MG63 (cell line): ENCODE measurements at regions not wholly inside any gene's neighbourhood (a gene's known extent, or its start where the extent isn't known, plus 50 kb on each side); places are given as distances from the start of the nearest gene placed in this dataset.
"Not testable (repeated sequence)": the region's sequence is repeated elsewhere in the genome, so short reads cannot be mapped to it uniquely, and the experiment has no call there.

Source experiments
- DNase-seq: peaks from one replicate; pipeline ENCODE4 v3.0.0-alpha.2; 2020
- H3K27me3 ChIP-seq: fragments of 250-450 bp; sonication (Bioruptor Pico); 2 replicates; pipeline ENCODE4 v1.5.1; 2020; ENCODE audit warnings: mild to moderate bottlenecking, moderate library complexity
- H3K36me3 ChIP-seq: fragments of 250-450 bp; sonication (Bioruptor Pico); 2 replicates; pipeline ENCODE4 v1.5.1; 2020; ENCODE audit warnings: mild to moderate bottlenecking, moderate library complexity
- H3K4me3 ChIP-seq: fragments of 250-450 bp; sonication (Bioruptor Pico); 2 replicates; pipeline ENCODE4 v1.5.1; 2020; ENCODE audit warnings: mild to moderate bottlenecking, moderate library complexity
- H3K9me3 ChIP-seq: fragments of 250-450 bp; sonication (Bioruptor Pico); 2 replicates; pipeline ENCODE4 v1.5.1; 2020; ENCODE audit warnings: mild to moderate bottlenecking, moderate library complexity

- no peak for DNase-seq
Measured at GRCh38 chr3:28980631-28981030, 300.2 kb upstream of the RBMS3 start.

DNA sequence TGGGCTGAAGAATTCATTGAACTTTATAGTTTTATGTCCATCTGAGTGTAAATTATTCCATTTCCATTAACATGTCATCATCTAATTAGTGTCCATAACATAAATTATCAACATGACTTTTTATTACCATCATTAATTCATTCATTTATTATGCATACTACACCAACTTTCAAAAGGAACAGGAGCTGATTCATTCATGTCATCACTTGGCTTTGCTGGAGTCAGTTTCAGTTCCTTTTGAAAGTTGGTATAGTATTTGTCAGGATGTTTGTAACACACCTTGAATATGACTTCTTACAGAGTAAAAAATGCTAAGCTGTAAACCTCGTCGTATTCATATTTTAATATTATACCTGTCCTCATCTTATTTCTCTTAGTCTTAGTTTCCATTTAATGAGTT lies 298.0 kb upstream of the RBMS3 start:
- Histone ChIP-seq H3K4me3 (no peak overlapping the region), H3K36me3 (no peaks in the 10 kb centered on the region), H3K27me3 (no peaks in the 10 kb centered on the region), H3K9me3 (no peaks in the 10 kb centered on the region)
- no peak for DNase-seq

More at GRCh38 chr3:28980631-28981030, 300.2 kb upstream of the RBMS3 start:
- no peaks in the 10 kb centered on the region for H3K9me3 ChIP-seq
- H3K27me3 ChIP-seq = no peaks in the 10 kb centered on the region
- no peaks in the 10 kb centered on the region for H3K36me3 ChIP-seq
- no peak overlapping the region for H3K4me3 ChIP-seq

GRCh38 chr3:28986922-28987321 lies 293.9 kb upstream of the RBMS3 start:
- Histone ChIP-seq H3K4me3 (no peak overlapping the region), H3K36me3 (no peaks in the 10 kb centered on the region), H3K9me3 (no peaks in the 10 kb centered on the region), H3K27me3 (no peaks in the 10 kb centered on the region)
- no peak for DNase-seq

DNA sequence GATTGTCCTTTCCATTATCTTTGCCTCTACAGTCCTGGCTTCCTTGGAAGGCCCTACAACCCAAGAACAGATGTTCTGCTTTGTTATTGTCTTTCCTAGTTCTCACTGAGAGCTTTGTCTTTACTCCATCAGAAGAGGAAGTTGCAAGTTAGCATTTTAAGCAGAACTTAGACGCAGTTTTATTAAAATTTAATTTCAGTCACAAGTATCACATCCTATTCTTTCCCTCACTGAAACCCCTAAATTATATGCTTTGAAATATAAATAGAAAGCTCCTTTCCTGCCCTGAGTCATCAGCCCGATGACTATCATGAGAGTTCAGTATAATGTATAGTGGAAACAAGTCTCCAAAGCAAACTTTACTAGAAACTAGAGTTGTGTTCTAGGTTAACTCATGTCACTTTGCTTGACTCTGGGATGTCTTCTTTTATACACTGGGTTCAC lies 291.2 kb upstream of the RBMS3 start:
- Histone ChIP-seq H3K4me3 (no peak overlapping the region), H3K9me3 (no peaks in the 10 kb centered on the region), H3K27me3 (no peaks in the 10 kb centered on the region), H3K36me3 (no peaks in the 10 kb centered on the region)
- DNase-seq = no peak

DNA sequence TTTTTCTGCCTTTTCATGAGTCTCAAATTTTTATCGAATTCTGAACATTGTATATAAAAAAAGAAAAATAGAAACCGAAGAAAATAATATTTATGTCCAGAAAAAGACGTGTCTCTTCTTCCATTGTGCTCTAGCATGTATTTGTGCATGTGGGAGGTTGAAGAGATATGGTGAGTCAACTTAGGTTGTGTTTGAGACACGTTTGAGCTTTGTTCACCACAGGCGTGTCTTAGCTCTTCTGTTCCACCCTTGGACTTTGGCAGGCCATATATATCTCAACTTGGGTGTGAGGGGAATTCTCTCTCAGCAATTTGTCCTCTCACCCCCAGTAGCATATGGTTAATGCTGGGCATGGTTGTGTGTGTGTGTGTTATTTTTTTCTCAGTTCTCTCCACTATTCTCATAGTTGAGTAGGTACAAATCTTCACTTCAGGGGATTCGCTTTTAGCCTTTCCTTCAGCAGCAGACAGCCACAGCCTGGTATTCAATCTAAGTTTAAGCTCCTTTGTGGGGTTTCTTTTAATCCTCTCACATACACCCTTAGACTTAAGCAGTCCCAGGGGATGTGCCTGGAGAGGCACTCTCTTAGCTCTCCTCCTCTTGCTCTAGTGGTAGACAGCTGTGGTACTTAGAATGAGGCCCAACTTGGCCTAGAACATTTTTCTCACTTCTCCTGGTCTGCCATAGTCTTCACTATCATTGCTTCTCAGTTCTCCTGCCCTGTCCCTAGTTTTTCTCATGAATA lies 286.5 kb upstream of the RBMS3 start:
- DNase-seq = no peak
- no peaks in the 10 kb centered on the region for H3K36me3 ChIP-seq
- no peaks in the 10 kb centered on the region; the same call in 1 of the 2 replicates for H3K9me3 ChIP-seq
- H3K27me3 ChIP-seq = no peaks in the 10 kb centered on the region
- no peak overlapping the region for H3K4me3 ChIP-seq

- Histone ChIP-seq H3K9me3 (no peaks in the 10 kb centered on the region), H3K36me3 (no peaks in the 10 kb centered on the region), H3K27me3 (no peaks in the 10 kb centered on the region), H3K4me3 (no peak overlapping the region)
- no peak for DNase-seq
Measured at GRCh38 chr3:29004885-29005599, 275.8 kb upstream of the RBMS3 start.

GRCh38 chr3:29005862-29006261 lies 275.0 kb upstream of the RBMS3 start:
- no peaks in the 10 kb centered on the region for H3K36me3 ChIP-seq
- no peaks in the 10 kb centered on the region for H3K9me3 ChIP-seq
- no peak for DNase-seq
- H3K27me3 ChIP-seq = no peaks in the 10 kb centered on the region
- H3K4me3 ChIP-seq = no peak overlapping the region

DNA sequence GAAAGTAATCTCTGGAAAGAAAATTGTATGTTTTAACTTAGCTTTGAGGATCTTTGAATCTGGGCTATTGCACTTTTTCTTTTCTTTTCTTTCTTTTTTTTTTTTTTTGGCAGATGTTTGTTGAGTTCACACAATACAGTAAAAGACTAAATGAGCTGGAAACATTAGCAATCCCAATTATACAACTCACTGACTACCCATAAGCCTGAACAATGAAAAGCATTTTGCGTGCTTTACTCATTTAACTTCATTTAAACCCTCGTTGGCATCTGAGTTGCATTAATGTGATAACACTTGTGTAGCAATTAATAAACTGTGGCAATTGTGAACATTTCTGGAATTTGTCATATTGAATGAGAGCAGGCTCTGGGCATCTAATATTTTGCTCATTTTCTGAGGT lies 269.4 kb upstream of the RBMS3 start:
- Histone ChIP-seq H3K36me3 (no peaks in the 10 kb centered on the region), H3K4me3 (no peak overlapping the region), H3K9me3 (no peaks in the 10 kb centered on the region), H3K27me3 (no peaks in the 10 kb centered on the region)
- DNase-seq = no peak

DNA sequence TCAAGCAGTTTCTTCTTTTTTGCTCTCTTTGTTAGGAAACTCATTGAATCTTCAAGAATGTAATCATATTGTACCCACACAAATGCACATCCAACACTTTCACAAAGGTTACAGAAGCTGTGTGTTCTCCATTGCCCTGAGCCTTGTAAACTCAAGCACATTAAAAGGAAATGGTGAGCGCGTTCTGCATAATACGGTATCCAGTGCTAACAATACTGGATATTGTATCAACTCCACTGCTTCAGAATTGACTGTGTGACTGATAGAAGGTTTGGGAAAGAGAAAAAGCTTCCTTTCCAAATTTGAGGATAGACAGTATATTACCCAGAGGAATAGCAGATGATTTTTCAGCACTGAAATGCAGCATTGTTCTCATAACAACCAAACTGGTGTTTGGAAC lies 268.9 kb upstream of the RBMS3 start:
- Histone ChIP-seq H3K4me3 (no peak overlapping the region), H3K9me3 (no peaks in the 10 kb centered on the region), H3K36me3 (no peaks in the 10 kb centered on the region), H3K27me3 (no peaks in the 10 kb centered on the region)
- DNase-seq = no peak

DNA sequence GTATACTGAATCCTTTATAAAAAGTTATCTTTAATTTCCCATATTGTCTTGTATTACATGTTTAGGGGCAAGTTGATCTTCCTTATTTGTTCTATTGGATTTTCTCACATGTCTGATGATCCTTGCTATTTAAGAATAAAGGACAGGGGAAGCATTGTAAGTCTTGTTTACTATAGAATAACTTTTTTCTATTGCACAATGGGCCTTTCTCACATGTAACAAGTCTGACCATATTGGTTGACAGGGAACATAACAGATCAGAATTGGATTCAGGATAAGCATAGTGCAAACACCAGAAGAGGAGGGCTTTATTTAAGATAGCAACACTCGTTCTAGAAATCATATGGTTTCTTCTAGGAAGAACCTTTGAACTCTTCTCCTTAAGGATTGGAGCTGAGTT lies 257.9 kb upstream of the RBMS3 start:
- H3K9me3 ChIP-seq = no peaks in the 10 kb centered on the region; the same call in none of the 2 replicates
- H3K27me3 ChIP-seq = no peaks in the 10 kb centered on the region
- no peak for DNase-seq
- no peaks in the 10 kb centered on the region for H3K36me3 ChIP-seq
- no peak overlapping the region for H3K4me3 ChIP-seq

- Histone ChIP-seq H3K4me3 (no peak overlapping the region), H3K9me3 (no peaks in the 10 kb centered on the region; the same call in none of the 2 replicates), H3K27me3 (no peaks in the 10 kb centered on the region), H3K36me3 (no peaks in the 10 kb centered on the region)
- DNase-seq = no peak
Measured at GRCh38 chr3:29026286-29026685, 254.6 kb upstream of the RBMS3 start.

DNA sequence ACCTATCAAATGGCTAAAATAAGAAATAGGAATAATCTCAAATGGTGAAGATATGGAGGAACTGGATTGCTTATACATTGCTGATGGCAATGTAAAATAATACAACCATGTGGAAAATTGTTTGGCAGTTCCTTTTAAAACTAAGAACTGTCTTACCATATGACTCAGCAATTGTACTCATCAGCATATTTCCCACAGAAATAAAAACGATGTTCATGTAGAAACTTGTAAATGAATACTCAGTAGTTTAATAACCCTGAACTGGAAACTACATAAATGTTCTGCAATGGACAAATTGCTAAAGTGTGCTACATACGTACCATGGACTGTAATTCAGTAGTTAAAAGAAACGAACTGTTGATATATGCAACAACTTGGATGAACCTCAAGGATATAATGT lies 253.9 kb upstream of the RBMS3 start:
- Histone ChIP-seq H3K36me3 (no peaks in the 10 kb centered on the region), H3K9me3 (no peaks in the 10 kb centered on the region; the same call in none of the 2 replicates), H3K4me3 (no peak overlapping the region), H3K27me3 (no peaks in the 10 kb centered on the region)
- DNase-seq = no peak

DNA sequence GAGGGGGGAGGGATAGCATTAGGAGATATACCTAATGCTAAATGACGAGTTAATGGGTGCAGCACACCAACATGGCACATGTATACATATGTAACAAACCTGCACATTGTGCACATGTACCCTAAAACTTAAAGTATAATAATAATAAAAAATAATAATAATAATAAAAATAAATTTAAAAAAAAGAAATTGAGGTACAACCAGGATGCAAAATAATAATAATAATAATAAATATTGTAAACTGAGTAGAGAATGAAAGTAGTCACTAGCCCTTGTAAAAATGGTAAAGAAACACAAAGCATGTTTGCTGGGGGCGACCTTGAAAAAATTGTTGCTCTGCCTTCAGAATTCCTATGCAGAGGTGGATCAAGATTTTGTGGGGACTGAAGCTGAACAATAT lies 249.7 kb upstream of the RBMS3 start:
- not testable (repeated sequence) for H3K9me3 ChIP-seq, H3K36me3 ChIP-seq, DNase-seq, H3K27me3 ChIP-seq, H3K4me3 ChIP-seq

DNA sequence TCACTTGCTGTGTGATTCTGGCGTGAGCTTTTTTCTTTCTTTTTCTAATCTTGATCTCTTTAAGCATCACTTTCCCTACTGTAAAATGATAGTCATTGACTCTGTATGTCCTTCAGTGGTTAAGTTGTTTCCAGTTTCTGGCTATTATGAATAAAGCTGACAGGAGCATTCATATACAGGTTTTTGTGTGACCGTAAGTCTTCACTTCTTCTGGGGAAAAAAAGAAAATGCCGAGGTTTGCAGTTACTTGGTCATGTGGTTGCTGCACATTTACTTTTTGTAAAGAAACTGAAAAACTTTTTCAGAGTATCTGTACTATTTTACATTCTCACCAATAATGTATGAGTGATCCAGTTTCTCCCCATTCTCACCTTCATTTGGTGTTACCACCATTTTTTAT lies 247.4 kb upstream of the RBMS3 start:
- Histone ChIP-seq H3K27me3 (no peaks in the 10 kb centered on the region), H3K4me3 (no peak overlapping the region)

GRCh38 chr3:29050155-29050554 lies 230.7 kb upstream of the RBMS3 start:
- no peaks in the 10 kb centered on the region for H3K36me3 ChIP-seq

More for the DNA sequence above, 247.4 kb upstream of the RBMS3 start:
- H3K36me3 ChIP-seq = no peaks in the 10 kb centered on the region
- H3K9me3 ChIP-seq = no peaks in the 10 kb centered on the region
- DNase-seq = no peak

DNA sequence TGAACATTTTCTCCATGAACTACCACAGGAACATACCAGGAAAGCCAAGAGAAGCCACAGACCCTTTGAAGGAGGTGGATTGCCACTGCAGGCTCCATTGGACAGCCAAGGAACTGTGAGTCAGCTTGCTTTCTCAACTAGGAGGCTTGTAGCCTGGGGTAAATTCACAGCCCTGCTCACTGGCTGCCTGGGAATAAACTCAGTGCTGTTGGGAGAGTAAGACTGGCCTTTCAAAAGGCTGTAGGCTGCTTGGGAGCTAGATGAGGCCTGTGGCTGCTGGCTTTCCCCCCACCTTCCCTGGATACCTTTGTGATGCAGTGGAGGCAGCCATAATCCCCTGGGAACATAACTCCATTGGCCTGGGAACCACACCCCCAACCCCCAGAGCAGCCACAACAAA lies 223.5 kb upstream of the RBMS3 start:
- Histone ChIP-seq H3K36me3 (no peaks in the 10 kb centered on the region), H3K27me3 (no peaks in the 10 kb centered on the region), H3K9me3 (no peaks in the 10 kb centered on the region), H3K4me3 (no peak overlapping the region)
- DNase-seq = no peak

More at GRCh38 chr3:29050155-29050554, 230.7 kb upstream of the RBMS3 start:
- no peak for DNase-seq
- H3K4me3 ChIP-seq = no peak overlapping the region
- H3K9me3 ChIP-seq = no peaks in the 10 kb centered on the region
- H3K27me3 ChIP-seq = no peaks in the 10 kb centered on the region

DNA sequence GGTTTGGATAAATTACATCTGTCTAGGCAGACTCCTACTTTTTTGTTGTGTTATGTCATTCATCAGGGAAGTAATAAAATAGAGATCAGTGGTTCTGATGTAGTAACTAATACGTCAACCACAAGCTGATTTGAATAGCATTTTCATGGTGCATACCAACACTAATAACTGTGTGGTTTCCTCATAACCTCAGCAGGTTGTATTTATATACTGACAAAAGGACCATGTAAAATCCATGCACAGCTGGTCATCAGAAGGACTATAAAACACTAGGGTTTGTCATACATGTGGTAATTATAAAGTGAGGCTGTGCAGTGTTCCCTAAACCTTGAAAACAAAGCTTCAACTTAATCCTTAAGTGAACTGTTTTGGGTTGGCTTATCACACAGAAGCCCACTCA lies 216.8 kb upstream of the RBMS3 start:
- Histone ChIP-seq H3K27me3 (no peaks in the 10 kb centered on the region), H3K4me3 (no peak overlapping the region), H3K9me3 (no peaks in the 10 kb centered on the region), H3K36me3 (no peaks in the 10 kb centered on the region)
- no peak for DNase-seq
